GM13976 (cell line): ENCODE measurements at regions not wholly inside any gene's neighbourhood (a gene's known extent, or its start where the extent isn't known, plus 50 kb on each side); places are given as distances from the start of the nearest gene placed in this dataset.

Experiments
- DNase-seq: peaks from one replicate; pipeline ENCODE4 v3.0.0; 2012; ENCODE audit warnings: low spot score
- CTCF ChIP-seq: IDR thresholded peaks from 2 replicates; pipeline ENCODE4 v1.5.1; 2012; ENCODE audit warnings: borderline replicate concordance, mild to moderate bottlenecking; ENCODE audit not compliant: insufficient read depth; ENCODE audit errors: extremely low read depth, missing control alignments, control extremely low read depth
- in situ Hi-C: fragments of 300-500 bp; cut with MboI; formaldehyde crosslinking; loops from one replicate; pipeline ENCODE4 v1.12.0; 2022; ENCODE audit warnings: low sequenced_read_pairs, mixed read lengths, inconsistent platforms; ENCODE audit not compliant: unreplicated experiment

GRCh38 chr12:90203556-90203955 lies 494.9 kb upstream of the ATP2B1 start:
- TF ChIP-seq CTCF: no peak
- no peak for DNase-seq
- in situ Hi-C loops: no loop called here

GRCh38 chr12:90199006-90199405 lies 490.4 kb upstream of the ATP2B1 start:
- in situ Hi-C loops: no loop called here
- no peak for DNase-seq
- TF ChIP-seq CTCF: no peak

- in situ Hi-C loops: no loop called here
- no peak for DNase-seq
- no peak for TF ChIP-seq CTCF
These were observed 484.9 kb upstream of the ATP2B1 start for GRCh38 chr12:90193500-90193899.

- in situ Hi-C loops: no loop called here
- TF ChIP-seq CTCF: no peak
- DNase-seq: no peak
These were observed 480.2 kb upstream of the ATP2B1 start for GRCh38 chr12:90188857-90189256.

GRCh38 chr12:90183201-90183600 lies 474.6 kb upstream of the ATP2B1 start:
- in situ Hi-C loops: no loop called here
- DNase-seq: no peak
- no peak for TF ChIP-seq CTCF

GRCh38 chr12:90181216-90181615 lies 472.6 kb upstream of the ATP2B1 start:
- TF ChIP-seq CTCF: no peak
- no peak for DNase-seq
- in situ Hi-C loops: no loop called here

GRCh38 chr12:90174956-90175355 lies 466.3 kb upstream of the ATP2B1 start:
- TF ChIP-seq CTCF: no peak
- in situ Hi-C loops: no loop called here
- no peak for DNase-seq
